Nephron progenitor cell (in vitro differentiated cells): ENCODE measurements at regions not wholly inside any gene's neighbourhood (a gene's known extent, or its start where the extent isn't known, plus 50 kb on each side); places are given as distances from the start of the nearest gene placed in this dataset.
"Not testable (repeated sequence)": the region's sequence is repeated elsewhere in the genome, so short reads cannot be mapped to it uniquely, and the experiment has no call there.

ENCODE experiments used
- DNase-seq: peaks from one replicate; pipeline ENCODE4 v3.0.0; 2021
- H3K27ac Mint-ChIP-seq: 2 replicates; pipeline ENCODE4 v1.8.0; 2021; ENCODE audit warnings: mild to moderate bottlenecking, moderate library complexity, mixed read lengths
- H3K27me3 Mint-ChIP-seq: 2 replicates; pipeline ENCODE4 v1.8.0; 2021; ENCODE audit warnings: mild to moderate bottlenecking, low read depth, mixed read lengths; ENCODE audit not compliant: poor library complexity
- H3K36me3 Mint-ChIP-seq: 2 replicates; pipeline ENCODE4 v1.8.0; 2021; ENCODE audit warnings: low read depth, mixed read lengths
- H3K4me1 Mint-ChIP-seq: 2 replicates; pipeline ENCODE4 v1.8.0; 2021; ENCODE audit warnings: mixed read lengths
- H3K4me3 Mint-ChIP-seq: 2 replicates; pipeline ENCODE4 v1.8.0; 2021; ENCODE audit warnings: mild to moderate bottlenecking, moderate library complexity, mixed read lengths
- H3K9me3 Mint-ChIP-seq: 2 replicates; pipeline ENCODE4 v1.8.0; 2021; ENCODE audit warnings: mild to moderate bottlenecking, moderate library complexity, mixed read lengths
- TF ChIP-seq, protein P1 (sequence below): fragments of 200-600 bp; sonication (generic); IDR thresholded peaks from 2 replicates; pipeline ENCODE4 v1.5.0; 2021; ENCODE audit warnings: antibody characterized with exemption

- no peak for DNase-seq
- Mint-ChIP-seq H3K27ac (no peak overlapping the region), H3K4me1 (peaks cover 17% of the 10 kb centered on the region), H3K9me3 (peaks cover 7% of the 10 kb centered on the region), H3K36me3 (no peaks in the 10 kb centered on the region), H3K4me3 (no peak overlapping the region), H3K27me3 (peaks cover 33% of the 10 kb centered on the region)
- TF ChIP-seq, protein P1, sequence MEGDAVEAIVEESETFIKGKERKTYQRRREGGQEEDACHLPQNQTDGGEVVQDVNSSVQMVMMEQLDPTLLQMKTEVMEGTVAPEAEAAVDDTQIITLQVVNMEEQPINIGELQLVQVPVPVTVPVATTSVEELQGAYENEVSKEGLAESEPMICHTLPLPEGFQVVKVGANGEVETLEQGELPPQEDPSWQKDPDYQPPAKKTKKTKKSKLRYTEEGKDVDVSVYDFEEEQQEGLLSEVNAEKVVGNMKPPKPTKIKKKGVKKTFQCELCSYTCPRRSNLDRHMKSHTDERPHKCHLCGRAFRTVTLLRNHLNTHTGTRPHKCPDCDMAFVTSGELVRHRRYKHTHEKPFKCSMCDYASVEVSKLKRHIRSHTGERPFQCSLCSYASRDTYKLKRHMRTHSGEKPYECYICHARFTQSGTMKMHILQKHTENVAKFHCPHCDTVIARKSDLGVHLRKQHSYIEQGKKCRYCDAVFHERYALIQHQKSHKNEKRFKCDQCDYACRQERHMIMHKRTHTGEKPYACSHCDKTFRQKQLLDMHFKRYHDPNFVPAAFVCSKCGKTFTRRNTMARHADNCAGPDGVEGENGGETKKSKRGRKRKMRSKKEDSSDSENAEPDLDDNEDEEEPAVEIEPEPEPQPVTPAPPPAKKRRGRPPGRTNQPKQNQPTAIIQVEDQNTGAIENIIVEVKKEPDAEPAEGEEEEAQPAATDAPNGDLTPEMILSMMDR = no peak
Observed at GRCh38 chr15:98288091-98288590, 327.6 kb downstream of the ARRDC4 start.

DNA sequence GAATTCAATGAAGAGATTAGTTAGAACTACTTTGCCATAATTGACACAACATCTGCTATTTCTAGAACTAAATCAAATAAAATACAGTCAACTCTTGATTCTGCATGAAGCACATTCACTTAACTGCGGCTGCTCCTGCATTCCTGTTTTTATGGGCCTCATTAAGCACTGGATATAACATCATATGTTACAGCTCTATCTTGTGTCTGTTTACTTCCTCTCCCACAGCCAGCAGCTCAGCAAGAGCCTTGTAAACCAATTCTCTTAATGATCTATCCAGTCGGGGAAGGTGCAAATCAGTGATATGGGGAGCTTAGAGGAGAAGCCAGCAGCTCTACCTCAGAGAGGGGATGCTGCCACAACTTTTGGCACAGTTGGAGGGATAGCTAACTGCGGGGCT, 329.2 kb downstream of the ARRDC4 start:
- peaks cover 7% of the 10 kb centered on the region for H3K9me3 Mint-ChIP-seq
- H3K4me3 Mint-ChIP-seq = no peak overlapping the region
- no peak overlapping the region for H3K27ac Mint-ChIP-seq
- H3K4me1 Mint-ChIP-seq = peaks cover 9% of the 10 kb centered on the region
- no peak for DNase-seq
- TF ChIP-seq, protein P1 = no peak
- H3K27me3 Mint-ChIP-seq = peaks cover 46% of the 10 kb centered on the region
- no peaks in the 10 kb centered on the region for H3K36me3 Mint-ChIP-seq

GRCh38 chr15:98292442-98293240, 332.1 kb downstream of the ARRDC4 start:
- no peak overlapping the region for H3K27ac Mint-ChIP-seq
- no peaks in the 10 kb centered on the region for H3K36me3 Mint-ChIP-seq
- peak; percentile 83 for DNase-seq
- H3K27me3 Mint-ChIP-seq = peaks cover 41% of the 10 kb centered on the region
- TF ChIP-seq, protein P1 = peak; percentile 84
- peaks cover 9% of the 10 kb centered on the region for H3K4me1 Mint-ChIP-seq
- H3K4me3 Mint-ChIP-seq = peak overlapping the region; percentile 85
- no peaks in the 10 kb centered on the region for H3K9me3 Mint-ChIP-seq

- Mint-ChIP-seq H3K4me3 (no peak overlapping the region), H3K27ac (no peak overlapping the region), H3K4me1 (peaks cover 9% of the 10 kb centered on the region), H3K36me3 (no peaks in the 10 kb centered on the region), H3K27me3 (peaks cover 49% of the 10 kb centered on the region), H3K9me3 (no peaks in the 10 kb centered on the region)
- TF ChIP-seq, protein P1 = no peak
- no peak for DNase-seq
Observed at GRCh38 chr15:98294126-98294525, 333.6 kb downstream of the ARRDC4 start.

GRCh38 chr15:98295101-98295759, 334.7 kb downstream of the ARRDC4 start:
- H3K27ac Mint-ChIP-seq, H3K36me3 Mint-ChIP-seq, DNase-seq, H3K4me1 Mint-ChIP-seq, H3K9me3 Mint-ChIP-seq, H3K4me3 Mint-ChIP-seq: not testable (repeated sequence)
- H3K27me3 Mint-ChIP-seq = peaks cover 50% of the 10 kb centered on the region
- TF ChIP-seq, protein P1 = peak; percentile 59
